ENCODE measurements at regions not wholly inside any gene's neighbourhood (a gene's known extent, or its start where the extent isn't known, plus 50 kb on each side); places are given as distances from the start of the nearest gene placed in this dataset.

DNA sequence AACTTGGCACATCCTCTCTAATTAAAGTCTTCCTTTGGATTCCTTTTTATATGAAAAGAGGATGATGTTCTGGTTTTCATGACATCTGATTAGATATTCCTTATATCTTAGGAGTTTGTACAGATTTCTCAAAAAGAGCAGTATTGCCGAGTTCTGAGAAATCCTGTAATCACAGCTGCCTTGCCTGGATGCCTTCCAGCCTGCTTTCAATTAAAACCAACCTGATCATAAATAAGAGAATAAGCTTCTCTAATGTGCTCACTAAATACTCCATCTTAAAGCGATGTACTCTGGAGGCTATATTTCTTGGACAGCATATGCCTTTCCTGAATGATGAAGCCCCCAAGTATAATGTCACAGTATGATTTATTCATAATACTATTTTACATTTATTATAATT is 1203.8 kb upstream of the PIK3C3 start:
- Histone ChIP-seq H3K9me2 (replicated peaks; ENCODE audit: low read length) (no peaks in the 10 kb centered on the region), H3K9me3 (ENCODE audit: low read length) (no peaks in the 10 kb centered on the region), H3K27ac (ENCODE audit: low read length) (no peak overlapping the region), H3K36me3 (ENCODE audit: low read depth, low read length) (no peaks in the 10 kb centered on the region), H3K4me2 (ENCODE audit: low read length) (no peak overlapping the region), H3K4me1 (ENCODE audit: insufficient read depth, low read length) (no peaks in the 10 kb centered on the region), H3K9ac (ENCODE audit: low read length) (no peak overlapping the region), H2AFZ (ENCODE audit: low read length) (no peak overlapping the region), H4K20me1 (ENCODE audit: low read length) (no peaks in the 10 kb centered on the region), H3K4me3 (ENCODE audit: low read length) (no peak overlapping the region), H3K27me3 (ENCODE audit: low read length) (no peaks in the 10 kb centered on the region), H3K79me2 (ENCODE audit: low read length) (no peaks in the 10 kb centered on the region), H3F3A (ENCODE audit: low read length, unreplicated experiment) (no peaks in the 10 kb centered on the region)
- TF ChIP-seq EZH2 (IDR thresholded peaks at IDR 0.05; ENCODE audit: low read length, unreplicated experiment) (no peak), EZH2phosphoT487 (IDR thresholded peaks at IDR 0.05; ENCODE audit: borderline replicate concordance, low read length) (no peak)
- TF ChIP-seq, protein P1, sequence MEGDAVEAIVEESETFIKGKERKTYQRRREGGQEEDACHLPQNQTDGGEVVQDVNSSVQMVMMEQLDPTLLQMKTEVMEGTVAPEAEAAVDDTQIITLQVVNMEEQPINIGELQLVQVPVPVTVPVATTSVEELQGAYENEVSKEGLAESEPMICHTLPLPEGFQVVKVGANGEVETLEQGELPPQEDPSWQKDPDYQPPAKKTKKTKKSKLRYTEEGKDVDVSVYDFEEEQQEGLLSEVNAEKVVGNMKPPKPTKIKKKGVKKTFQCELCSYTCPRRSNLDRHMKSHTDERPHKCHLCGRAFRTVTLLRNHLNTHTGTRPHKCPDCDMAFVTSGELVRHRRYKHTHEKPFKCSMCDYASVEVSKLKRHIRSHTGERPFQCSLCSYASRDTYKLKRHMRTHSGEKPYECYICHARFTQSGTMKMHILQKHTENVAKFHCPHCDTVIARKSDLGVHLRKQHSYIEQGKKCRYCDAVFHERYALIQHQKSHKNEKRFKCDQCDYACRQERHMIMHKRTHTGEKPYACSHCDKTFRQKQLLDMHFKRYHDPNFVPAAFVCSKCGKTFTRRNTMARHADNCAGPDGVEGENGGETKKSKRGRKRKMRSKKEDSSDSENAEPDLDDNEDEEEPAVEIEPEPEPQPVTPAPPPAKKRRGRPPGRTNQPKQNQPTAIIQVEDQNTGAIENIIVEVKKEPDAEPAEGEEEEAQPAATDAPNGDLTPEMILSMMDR (conservative IDR thresholded peaks at IDR 0.05; ENCODE audit: low read depth, low read length), result no peak
- no TSS peak for BruUV-seq (replicated peaks)
- ATAC-seq, result no peak
- ChIA-PET POLR2A (ENCODE audit: unreplicated experiment) (no interaction called here), CTCF (no interaction called here)
- no peak for DNase-seq
- intact Hi-C loops (cut with micrococcal nuclease), result no loop called here

DNA sequence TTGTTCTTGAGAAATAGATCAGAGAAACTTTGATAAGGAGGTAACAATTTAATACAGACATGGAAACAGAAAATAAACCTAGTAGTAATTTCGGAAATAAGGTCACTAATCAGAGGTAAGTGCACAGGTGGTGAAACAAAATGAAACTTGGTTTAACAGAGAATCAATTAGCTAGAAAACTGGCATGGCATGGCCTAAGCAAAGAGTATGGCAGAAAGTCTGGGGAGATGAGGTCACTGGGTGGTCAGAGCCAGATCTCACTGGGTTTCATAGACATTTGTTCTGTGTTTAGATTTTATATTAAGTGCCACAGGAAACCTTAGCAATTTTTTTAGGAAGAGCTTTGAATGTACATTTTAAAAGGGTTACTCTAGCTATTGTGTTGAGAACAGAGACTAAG is 1216.0 kb upstream of the PIK3C3 start:
- TF ChIP-seq, protein P1 (conservative IDR thresholded peaks at IDR 0.05; ENCODE audit: low read depth, low read length), result no peak
- TF ChIP-seq EZH2phosphoT487 (IDR thresholded peaks at IDR 0.05; ENCODE audit: borderline replicate concordance, low read length) (no peak), EZH2 (IDR thresholded peaks at IDR 0.05; ENCODE audit: low read length, unreplicated experiment) (no peak)
- H3K27ac ChIP-seq (ENCODE audit: low read length), result no peak overlapping the region
- intact Hi-C loops (cut with micrococcal nuclease), result no loop called here
- H3K4me3 ChIP-seq (ENCODE audit: low read length), result no peak overlapping the region
- no peaks in the 10 kb centered on the region for H3F3A ChIP-seq (ENCODE audit: low read length, unreplicated experiment)
- no peaks in the 10 kb centered on the region for H3K27me3 ChIP-seq (ENCODE audit: low read length)
- H3K36me3 ChIP-seq (ENCODE audit: low read depth, low read length), result no peaks in the 10 kb centered on the region
- H3K4me1 ChIP-seq (ENCODE audit: insufficient read depth, low read length), result no peaks in the 10 kb centered on the region
- CTCF ChIA-PET, result interaction anchor here (0.6 kb wide), 1 partner anchor 438 kb away, joined by 5 read pairs; no protein-coding TSS in a partner anchor
- POLR2A ChIA-PET (ENCODE audit: unreplicated experiment), result no interaction called here
- DNase-seq (no peak), ATAC-seq (no peak)
- H3K9me3 ChIP-seq (ENCODE audit: low read length), result no peaks in the 10 kb centered on the region
- no peak overlapping the region for H3K9ac ChIP-seq (ENCODE audit: low read length)
- no peaks in the 10 kb centered on the region for H3K9me2 ChIP-seq (replicated peaks; ENCODE audit: low read length)
- no peak overlapping the region for H3K4me2 ChIP-seq (ENCODE audit: low read length)
- BruUV-seq (replicated peaks), result no TSS peak
- H2AFZ ChIP-seq (ENCODE audit: low read length), result no peak overlapping the region
- H3K79me2 ChIP-seq (ENCODE audit: low read length), result no peaks in the 10 kb centered on the region
- no peaks in the 10 kb centered on the region for H4K20me1 ChIP-seq (ENCODE audit: low read length)

- no peaks in the 10 kb centered on the region for H3K36me3 ChIP-seq (ENCODE audit: low read depth, low read length)
- H3K9ac ChIP-seq (ENCODE audit: low read length), result no peak overlapping the region
- intact Hi-C loops (cut with micrococcal nuclease), result no loop called here
- H3K4me1 ChIP-seq (ENCODE audit: insufficient read depth, low read length), result no peaks in the 10 kb centered on the region
- H3K4me3 ChIP-seq (ENCODE audit: low read length), result no peak overlapping the region
- no TSS peak for BruUV-seq (replicated peaks)
- no peak overlapping the region for H3K27ac ChIP-seq (ENCODE audit: low read length)
- H4K20me1 ChIP-seq (ENCODE audit: low read length), result no peaks in the 10 kb centered on the region
- no peaks in the 10 kb centered on the region for H3F3A ChIP-seq (ENCODE audit: low read length, unreplicated experiment)
- H3K9me2 ChIP-seq (replicated peaks; ENCODE audit: low read length), result no peaks in the 10 kb centered on the region
- ChIA-PET POLR2A (ENCODE audit: unreplicated experiment) (no interaction called here), CTCF (no interaction called here)
- H3K79me2 ChIP-seq (ENCODE audit: low read length), result no peaks in the 10 kb centered on the region
- TF ChIP-seq EZH2 (IDR thresholded peaks at IDR 0.05; ENCODE audit: low read length, unreplicated experiment) (no peak), EZH2phosphoT487 (IDR thresholded peaks at IDR 0.05; ENCODE audit: borderline replicate concordance, low read length) (no peak)
- TF ChIP-seq, protein P1 (conservative IDR thresholded peaks at IDR 0.05; ENCODE audit: low read depth, low read length), result no peak
- DNase-seq (no peak), ATAC-seq (no peak)
- H3K27me3 ChIP-seq (ENCODE audit: low read length), result no peaks in the 10 kb centered on the region
- no peaks in the 10 kb centered on the region for H3K9me3 ChIP-seq (ENCODE audit: low read length)
- no peak overlapping the region for H2AFZ ChIP-seq (ENCODE audit: low read length)
- no peak overlapping the region for H3K4me2 ChIP-seq (ENCODE audit: low read length)
Observed at GRCh38 chr18:40738321-40738880, 1216.6 kb upstream of the PIK3C3 start.
